WTC11 (cell line): ENCODE measurements at regions not wholly inside any gene's neighbourhood (a gene's known extent, or its start where the extent isn't known, plus 50 kb on each side); places are given as distances from the start of the nearest gene placed in this dataset.

Experiments
- ATAC-seq: fragments of 200-7000 bp; cut with Tn5 transposase; 2 replicates; pipeline ENCODE4 v1.10.0; 2021; ENCODE audit warnings: mild to moderate bottlenecking, moderate library complexity
- CTCF ChIA-PET: fragments of 300-600 bp; sonication (Branson Sonifier 250); formaldehyde crosslinking; loops from one replicate; lab custom pipeline; 2021; ENCODE audit warnings: antibody characterized with exemption; lab: Charles Lee
- POLR2A ChIA-PET: fragments of 350-600 bp; sonication (Branson Sonifier 250); formaldehyde crosslinking; loops from one replicate; lab custom pipeline; 2021; ENCODE audit warnings: antibody characterized with exemption; lab: Charles Lee
- DNase-seq: peaks from one replicate; pipeline ENCODE4 v3.0.0; 2021; ENCODE audit warnings: low spot score
- H3K27ac Mint-ChIP-seq: 2 replicates; pipeline ENCODE4 v1.8.0; 2021; ENCODE audit warnings: mixed read lengths
- H3K27me3 Mint-ChIP-seq: 2 replicates; pipeline ENCODE4 v1.8.0; 2021; ENCODE audit warnings: low read depth, mild to moderate bottlenecking, moderate library complexity, mixed read lengths
- H3K36me3 Mint-ChIP-seq: 2 replicates; pipeline ENCODE4 v1.8.0; 2021; ENCODE audit warnings: mixed read lengths
- H3K4me1 Mint-ChIP-seq: 2 replicates; pipeline ENCODE4 v1.8.0; 2022; ENCODE audit warnings: mixed read lengths
- H3K4me3 Mint-ChIP-seq: 2 replicates; pipeline ENCODE4 v1.8.0; 2021; ENCODE audit warnings: mild to moderate bottlenecking, moderate library complexity, mixed read lengths
- H3K9me3 Mint-ChIP-seq: 2 replicates; pipeline ENCODE4 v1.8.0; 2021; ENCODE audit warnings: mixed read lengths
- CBFB ChIP-seq: sonication (generic); formaldehyde crosslinking; IDR thresholded peaks from 2 replicates; pipeline ENCODE4 v1.8.1; 2022; ENCODE audit warnings: mild to moderate bottlenecking, low read depth, missing genetic modification reagents
- CDX4 ChIP-seq: fragments of 250-450 bp; sonication (Bioruptor Pico); IDR thresholded peaks from 2 replicates; pipeline ENCODE4 v1.9.0; 2021; ENCODE audit warnings: moderate library complexity, mild to moderate bottlenecking, inconsistent platforms, borderline replicate concordance
- CREM ChIP-seq: sonication (generic); formaldehyde crosslinking; IDR thresholded peaks from 2 replicates; pipeline ENCODE4 v1.8.1; 2022; ENCODE audit warnings: mild to moderate bottlenecking, missing genetic modification reagents, moderate library complexity
- FOXJ3 ChIP-seq: sonication (generic); formaldehyde crosslinking; IDR thresholded peaks from 2 replicates; pipeline ENCODE4 v1.9.0; 2021; ENCODE audit warnings: missing genetic modification reagents, mild to moderate bottlenecking, borderline replicate concordance
- FOXK1 ChIP-seq: sonication (generic); formaldehyde crosslinking; IDR thresholded peaks from 2 replicates; pipeline ENCODE4 v1.8.0; 2022; ENCODE audit warnings: mild to moderate bottlenecking, moderate library complexity, missing genetic modification reagents
- FOXP4 ChIP-seq: sonication (generic); formaldehyde crosslinking; IDR thresholded peaks from 2 replicates; pipeline ENCODE4 v1.8.0; 2022; ENCODE audit warnings: mild to moderate bottlenecking, missing genetic modification reagents
- JUN ChIP-seq: sonication (generic); formaldehyde crosslinking; IDR thresholded peaks from 2 replicates; pipeline ENCODE4 v1.8.0; 2023; ENCODE audit warnings: mild to moderate bottlenecking, missing genetic modification reagents
- NFATC4 ChIP-seq: fragments of 250-450 bp; sonication (Bioruptor Pico); IDR thresholded peaks from 2 replicates; pipeline ENCODE4 v1.9.0; 2021; ENCODE audit warnings: mild to moderate bottlenecking
- NFE2L1 ChIP-seq: sonication (generic); formaldehyde crosslinking; IDR thresholded peaks from 2 replicates; pipeline ENCODE4 v1.8.1; 2023; ENCODE audit warnings: missing genetic modification reagents
- PREB ChIP-seq: sonication (generic); formaldehyde crosslinking; IDR thresholded peaks from 2 replicates; pipeline ENCODE4 v1.8.1; 2022; ENCODE audit warnings: mild to moderate bottlenecking, missing genetic modification reagents, moderate library complexity, borderline replicate concordance
- RORB ChIP-seq: fragments of 250-450 bp; sonication (Bioruptor Pico); IDR thresholded peaks from 2 replicates; pipeline ENCODE4 v1.9.0; 2021; ENCODE audit warnings: mild to moderate bottlenecking
- SMAD3 ChIP-seq: sonication (generic); formaldehyde crosslinking; IDR thresholded peaks from 2 replicates; pipeline ENCODE4 v1.8.0; 2022; ENCODE audit warnings: missing genetic modification reagents, mild to moderate bottlenecking, borderline replicate concordance
- SMAD4 ChIP-seq: sonication (generic); formaldehyde crosslinking; IDR thresholded peaks from 2 replicates; pipeline ENCODE4 v1.8.0; 2022; ENCODE audit warnings: mild to moderate bottlenecking, missing genetic modification reagents
- USF2 ChIP-seq: sonication (generic); formaldehyde crosslinking; IDR thresholded peaks from 2 replicates; pipeline ENCODE4 v1.8.1; 2023; ENCODE audit warnings: mild to moderate bottlenecking, missing genetic modification reagents, moderate library complexity
- ZNF219 ChIP-seq: sonication (generic); formaldehyde crosslinking; IDR thresholded peaks from 2 replicates; pipeline ENCODE4 v1.8.0; 2023; ENCODE audit warnings: missing genetic modification reagents, mild to moderate bottlenecking, borderline replicate concordance
- ZNF532 ChIP-seq: fragments of 250-450 bp; sonication (Bioruptor Pico); IDR thresholded peaks from 2 replicates; pipeline ENCODE4 v1.9.0; 2021; ENCODE audit warnings: mild to moderate bottlenecking, borderline replicate concordance
- ZNF671 ChIP-seq: fragments of 250-450 bp; sonication (Bioruptor Pico); IDR thresholded peaks from 2 replicates; pipeline ENCODE4 v1.8.0; 2021; ENCODE audit warnings: mild to moderate bottlenecking
- TF ChIP-seq, protein P1 (sequence below): sonication (generic); formaldehyde crosslinking; IDR thresholded peaks from 2 replicates; pipeline ENCODE4 v1.8.1; 2022; ENCODE audit warnings: low read depth, missing genetic modification reagents, borderline replicate concordance

DNA sequence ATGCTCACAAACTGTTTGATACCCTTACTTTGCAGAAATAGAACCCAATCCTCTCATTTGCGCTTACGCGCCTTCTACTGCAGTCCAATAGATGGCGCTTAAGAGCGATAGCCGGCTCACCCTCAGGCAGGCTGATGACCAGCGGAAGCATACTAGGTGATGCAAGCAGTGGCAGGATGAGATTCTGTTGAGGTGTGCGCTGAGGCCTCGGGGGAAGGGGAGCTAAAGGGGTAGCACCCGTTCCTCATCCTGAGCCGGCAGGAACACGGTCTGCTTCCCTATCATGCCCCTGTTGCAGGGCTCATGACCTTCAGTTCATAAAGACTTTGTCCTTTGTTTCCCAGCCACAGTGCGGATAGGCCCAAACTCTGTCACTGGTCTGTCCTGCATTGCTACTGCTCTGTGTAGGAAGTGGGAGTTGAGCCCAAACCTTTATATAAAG is 628.9 kb downstream of the TLL1 start (continued):
- TF ChIP-seq SMAD4 (CRISPR knock-in tag) = no peak
- 0 out of 2 replicates have a peak, but pooled peaks have one; percentile 28 for TF ChIP-seq FOXK1 (CRISPR knock-in tag)
- TF ChIP-seq JUN (CRISPR knock-in tag) = no peak
- 0 out of 2 replicates have a peak, but pooled peaks have one; percentile 20 for TF ChIP-seq NFE2L1
- TF ChIP-seq, all 79 proteins: peak for 14

- ChIA-PET POLR2A (interaction anchor here (0.5 to 1.0 kb wide), 3 partner anchors 25 to 126 kb away, joined by 3 read pairs; no protein-coding TSS in a partner anchor), CTCF (interaction anchor here (0.6 to 2.1 kb wide), 16 partner anchors 8 to 1909 kb away, joined by 3 to 36 read pairs (median 4); no protein-coding TSS in a partner anchor)
- H3K4me1 Mint-ChIP-seq = peaks cover 32% of the 10 kb centered on the region
- H3K27ac Mint-ChIP-seq = no peak overlapping the region
- peaks cover 3% of the 10 kb centered on the region; the same call in 1 of the 2 replicates for H3K27me3 Mint-ChIP-seq
- H3K9me3 Mint-ChIP-seq = no peaks in the 10 kb centered on the region
- no peaks in the 10 kb centered on the region for H3K36me3 Mint-ChIP-seq
- DNase-seq (no peak), ATAC-seq (no peak)
- no peak overlapping the region for H3K4me3 Mint-ChIP-seq
- TF ChIP-seq RORB (CRISPR knock-in tag) = no peak
- no peak for TF ChIP-seq ZNF532 (CRISPR knock-in tag)
- TF ChIP-seq ZNF219 = no peak
- no peak for TF ChIP-seq CBFB (CRISPR knock-in tag)
- TF ChIP-seq FOXJ3 (CRISPR knock-in tag) = no peak
- TF ChIP-seq NFATC4 = no peak
- TF ChIP-seq PREB (CRISPR knock-in tag) = no peak
- no peak for TF ChIP-seq FOXP4 (CRISPR knock-in tag)
- no peak for TF ChIP-seq CDX4 (CRISPR knock-in tag)
- no peak for TF ChIP-seq CREM (CRISPR knock-in tag)
- TF ChIP-seq ZNF671 (CRISPR knock-in tag) = no peak
- TF ChIP-seq SMAD3 = no peak
- TF ChIP-seq USF2 (CRISPR knock-in tag) = no peak
- TF ChIP-seq, protein P1, sequence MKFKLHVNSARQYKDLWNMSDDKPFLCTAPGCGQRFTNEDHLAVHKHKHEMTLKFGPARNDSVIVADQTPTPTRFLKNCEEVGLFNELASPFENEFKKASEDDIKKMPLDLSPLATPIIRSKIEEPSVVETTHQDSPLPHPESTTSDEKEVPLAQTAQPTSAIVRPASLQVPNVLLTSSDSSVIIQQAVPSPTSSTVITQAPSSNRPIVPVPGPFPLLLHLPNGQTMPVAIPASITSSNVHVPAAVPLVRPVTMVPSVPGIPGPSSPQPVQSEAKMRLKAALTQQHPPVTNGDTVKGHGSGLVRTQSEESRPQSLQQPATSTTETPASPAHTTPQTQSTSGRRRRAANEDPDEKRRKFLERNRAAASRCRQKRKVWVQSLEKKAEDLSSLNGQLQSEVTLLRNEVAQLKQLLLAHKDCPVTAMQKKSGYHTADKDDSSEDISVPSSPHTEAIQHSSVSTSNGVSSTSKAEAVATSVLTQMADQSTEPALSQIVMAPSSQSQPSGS (CRISPR knock-in tag) = no peak
Observed at GRCh38 chr4:166502660-166503059, 629.6 kb downstream of the TLL1 start.
